HG02588 (cell line): ENCODE measurements at regions not wholly inside any gene's neighbourhood (a gene's known extent, or its start where the extent isn't known, plus 50 kb on each side); places are given as distances from the start of the nearest gene placed in this dataset.
"Not testable (repeated sequence)": the region's sequence is repeated elsewhere in the genome, so short reads cannot be mapped to it uniquely, and the experiment has no call there.

ENCODE experiments used
- ATAC-seq: cut with Tn5 transposase; IDR thresholded peaks from one replicate; pipeline ENCODE4 v1.9.1; 2021; ENCODE audit warnings: mild to moderate bottlenecking, moderate library complexity; ENCODE audit not compliant: unreplicated experiment

DNA sequence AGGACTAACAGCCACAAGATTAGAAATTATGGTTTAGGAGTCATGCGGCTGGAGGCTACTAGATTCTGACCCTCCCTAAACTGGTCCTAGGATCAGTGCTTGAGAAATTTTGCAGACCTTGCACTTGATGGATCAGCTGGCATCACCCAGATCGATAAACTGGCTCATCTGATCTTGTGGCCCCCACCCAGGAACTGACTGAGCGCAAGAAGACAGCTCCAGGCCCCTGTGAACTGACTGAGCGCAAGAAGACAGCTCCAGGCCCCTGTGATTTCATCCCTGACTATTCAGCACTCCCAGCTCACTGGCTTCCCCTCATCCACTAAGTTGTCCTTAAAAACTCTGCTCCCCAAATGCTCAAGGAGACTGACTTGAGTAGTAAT is 67.8 kb downstream of the MRPL36 start:
- ATAC-seq, result not testable (repeated sequence)

DNA sequence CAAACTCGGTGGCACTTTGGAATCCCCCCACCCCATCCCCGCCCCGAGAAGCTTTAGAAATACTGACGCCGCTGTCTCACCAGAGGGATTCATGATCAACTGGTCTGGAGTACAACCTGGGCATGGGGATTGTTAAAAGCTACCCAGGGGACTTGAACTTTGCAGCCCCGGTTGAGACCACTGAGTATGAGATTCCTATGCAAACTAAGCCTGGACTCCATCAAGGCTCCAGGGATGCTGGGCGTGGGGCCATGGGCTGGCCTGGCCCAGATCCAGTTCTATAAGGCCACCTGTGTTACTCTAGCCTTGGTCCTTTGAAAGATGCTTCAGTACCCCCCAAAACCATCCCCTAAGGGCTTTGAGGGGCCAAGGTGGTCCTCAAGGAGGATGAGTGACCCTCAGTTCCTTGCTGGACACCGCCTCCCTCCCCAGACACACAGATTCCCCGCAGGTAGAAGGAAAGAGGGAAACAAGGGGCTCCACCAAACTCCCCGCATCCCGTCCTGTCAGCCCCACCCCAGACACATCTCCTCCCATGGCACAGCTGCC is 68.5 kb downstream of the MRPL36 start:
- no peak for ATAC-seq

DNA sequence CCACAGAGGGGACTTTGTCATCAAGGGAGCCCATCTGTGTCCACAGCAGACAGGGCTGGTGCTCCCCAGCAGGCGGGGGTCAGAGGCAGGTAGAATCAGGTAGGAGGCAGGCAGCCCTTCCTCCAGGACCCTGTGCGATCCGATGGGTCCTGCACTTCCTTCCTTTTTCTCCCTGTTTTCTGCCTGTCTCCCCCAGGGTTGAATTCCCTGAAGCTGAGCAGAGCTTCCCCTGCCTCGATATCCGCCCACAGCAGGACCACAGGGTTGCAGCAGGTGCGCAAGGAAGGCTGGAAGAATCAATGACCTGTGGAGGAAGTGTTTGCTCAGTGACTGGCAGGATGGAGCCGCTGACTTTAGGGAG is 69.2 kb downstream of the MRPL36 start:
- no peak for ATAC-seq

DNA sequence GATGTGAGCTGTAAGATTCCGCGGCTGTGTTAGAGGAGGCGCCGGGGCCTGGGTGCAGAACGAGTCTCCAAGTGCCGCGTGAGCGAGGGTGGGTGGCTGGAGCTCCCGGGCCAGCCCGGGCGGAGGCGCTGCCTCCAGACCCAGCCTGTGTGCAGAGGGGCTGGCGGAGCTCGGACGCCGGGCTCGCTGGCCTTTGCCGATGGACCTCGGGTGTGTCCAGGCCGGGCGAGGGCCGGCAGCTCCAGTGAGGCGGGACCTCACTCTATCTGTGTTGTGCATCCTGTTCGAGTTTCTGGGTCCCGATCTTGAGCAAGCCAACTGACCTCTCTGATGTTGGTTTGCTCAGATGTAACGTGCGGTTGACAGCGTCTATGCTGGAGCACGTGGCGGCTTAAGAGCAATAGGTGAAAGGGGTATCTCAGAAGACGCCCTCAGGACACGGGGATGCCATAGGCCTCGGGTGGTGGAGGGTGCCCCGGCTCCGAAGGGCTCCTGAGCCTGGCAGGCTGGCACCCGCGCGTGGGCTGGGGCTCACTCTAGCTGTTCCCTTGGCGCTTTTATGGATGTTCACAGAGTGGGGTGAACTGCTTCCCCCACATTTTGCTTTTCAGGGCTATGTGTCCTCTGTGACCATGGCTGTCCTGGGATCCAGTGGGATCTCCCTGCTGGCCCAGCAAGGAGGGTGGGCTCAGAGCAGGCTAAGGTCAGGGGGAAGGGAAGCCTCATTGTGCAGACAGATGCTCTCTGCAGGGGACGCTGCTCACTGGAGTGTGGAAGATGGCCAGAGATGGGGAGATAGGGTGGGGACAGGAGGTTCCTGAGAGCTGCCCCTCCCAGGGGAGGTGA is 69.8 kb downstream of the MRPL36 start:
- ATAC-seq, result no peak

DNA sequence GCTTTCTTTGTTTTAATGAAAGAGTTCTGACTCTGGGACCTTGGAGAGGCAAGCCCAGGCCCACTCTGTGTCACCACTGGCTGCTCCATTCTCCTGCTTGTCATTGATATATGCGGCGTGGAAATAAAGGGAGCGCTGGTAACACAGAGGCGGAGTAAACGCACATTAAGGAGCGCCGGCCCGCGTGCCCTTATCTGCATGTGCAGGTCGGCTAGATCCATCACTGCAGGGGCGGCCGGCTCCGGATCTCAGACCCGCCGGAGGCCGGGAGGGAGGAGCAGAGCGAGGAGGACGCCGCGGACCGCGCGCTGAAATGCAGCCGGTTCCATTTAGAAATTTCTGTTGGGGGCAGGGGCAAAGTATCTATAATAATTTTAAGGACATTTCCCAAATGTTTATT is 70.8 kb downstream of the MRPL36 start:
- no peak for ATAC-seq

DNA sequence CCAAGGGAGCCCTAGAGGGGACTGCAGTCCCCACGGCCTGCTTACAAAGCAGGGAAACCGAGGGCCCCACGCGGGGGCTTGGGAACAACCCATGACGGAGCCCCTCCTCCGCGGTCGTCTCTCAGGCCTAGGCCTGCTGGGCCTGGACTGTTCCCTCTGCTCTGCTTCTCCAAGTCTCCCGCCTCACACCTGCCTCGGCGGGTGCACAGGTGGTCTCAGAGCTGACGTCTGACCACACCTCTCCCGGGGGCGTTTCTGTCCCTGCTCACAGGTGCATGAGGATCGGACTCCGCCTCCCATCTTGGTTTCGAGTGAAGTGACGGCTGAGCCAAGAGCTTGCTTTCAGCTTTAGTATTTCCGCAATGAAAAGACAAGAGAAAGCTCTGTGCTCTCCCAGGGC is 72.1 kb downstream of the MRPL36 start:
- no peak for ATAC-seq

DNA sequence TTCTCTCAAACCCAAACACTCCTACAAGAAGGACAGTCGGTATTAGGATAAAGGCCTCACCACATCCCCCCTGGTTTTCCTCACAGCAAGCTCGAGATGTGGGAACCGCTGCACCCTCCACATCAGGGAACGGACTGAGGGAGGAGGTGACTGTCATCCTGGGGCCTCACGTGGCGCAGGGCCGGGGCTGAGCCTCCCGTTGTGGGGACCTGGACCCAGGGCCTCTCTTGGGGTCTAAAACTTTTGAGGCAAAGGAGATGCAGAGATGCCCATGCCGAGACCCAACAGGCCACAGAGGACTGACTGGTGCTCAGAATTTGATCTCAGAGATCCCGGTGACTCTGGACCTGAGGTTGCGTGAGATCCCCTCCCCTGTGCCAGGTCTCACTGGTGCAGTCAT is 72.7 kb downstream of the MRPL36 start:
- ATAC-seq, result no peak

DNA sequence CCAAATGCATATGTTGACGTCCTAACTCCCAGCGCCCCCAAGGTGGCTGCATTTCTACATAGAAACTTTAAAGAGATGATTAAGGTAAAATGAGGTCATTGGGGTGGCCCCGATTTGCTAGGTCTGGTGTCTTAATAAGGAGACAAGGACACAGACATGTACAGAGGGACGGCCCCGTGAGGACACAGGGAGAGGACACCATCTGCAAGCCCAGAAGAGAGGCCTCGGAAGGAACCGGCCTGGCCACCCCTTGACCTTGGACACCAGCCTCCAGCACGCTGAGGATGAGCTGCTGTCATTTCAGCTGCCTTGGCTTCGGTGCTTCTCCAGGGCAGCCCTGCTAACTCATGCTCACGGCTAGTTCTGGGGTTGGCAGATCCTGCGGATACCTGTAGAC is 73.2 kb downstream of the MRPL36 start:
- no peak for ATAC-seq

DNA sequence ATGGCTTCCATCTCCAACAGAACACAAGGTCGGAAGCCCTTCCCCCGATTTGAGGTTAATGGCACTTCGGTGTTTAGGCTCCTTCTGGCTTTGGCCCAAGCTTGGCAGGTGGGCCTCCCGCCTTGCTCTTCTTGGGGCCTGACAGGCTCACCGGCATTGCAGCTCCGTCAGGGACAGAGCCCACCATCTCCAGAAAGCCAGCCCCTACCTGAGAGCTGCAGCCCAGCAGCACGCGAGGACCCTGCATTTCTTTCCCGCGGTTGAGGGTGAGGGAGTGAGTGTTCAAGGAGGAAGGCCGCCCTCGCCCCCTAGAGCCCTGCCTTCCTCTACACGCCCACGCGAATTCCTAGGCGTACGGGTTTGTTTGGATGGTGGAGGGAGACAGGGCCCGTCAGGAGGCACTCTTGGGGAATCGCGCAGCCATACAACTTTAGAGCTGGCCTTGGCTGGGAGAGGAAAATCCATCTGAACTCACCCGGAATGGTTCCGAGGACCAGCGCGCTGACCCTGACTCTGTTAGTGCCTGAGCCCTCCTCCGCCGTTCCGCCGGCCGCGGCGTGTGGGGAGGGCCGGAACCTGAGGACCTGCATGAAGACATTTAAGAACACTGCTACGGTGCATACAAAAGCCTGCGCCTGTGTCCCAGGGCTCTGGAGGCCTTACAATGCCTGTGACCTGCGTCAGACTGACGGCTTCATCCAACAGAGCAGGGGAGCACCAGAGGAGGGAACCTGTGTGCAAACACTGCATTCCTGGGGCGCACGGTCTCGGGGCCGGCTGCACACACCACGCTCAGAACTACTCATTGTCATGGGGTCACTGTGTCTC is 73.8 kb downstream of the MRPL36 start:
- no peak for ATAC-seq

DNA sequence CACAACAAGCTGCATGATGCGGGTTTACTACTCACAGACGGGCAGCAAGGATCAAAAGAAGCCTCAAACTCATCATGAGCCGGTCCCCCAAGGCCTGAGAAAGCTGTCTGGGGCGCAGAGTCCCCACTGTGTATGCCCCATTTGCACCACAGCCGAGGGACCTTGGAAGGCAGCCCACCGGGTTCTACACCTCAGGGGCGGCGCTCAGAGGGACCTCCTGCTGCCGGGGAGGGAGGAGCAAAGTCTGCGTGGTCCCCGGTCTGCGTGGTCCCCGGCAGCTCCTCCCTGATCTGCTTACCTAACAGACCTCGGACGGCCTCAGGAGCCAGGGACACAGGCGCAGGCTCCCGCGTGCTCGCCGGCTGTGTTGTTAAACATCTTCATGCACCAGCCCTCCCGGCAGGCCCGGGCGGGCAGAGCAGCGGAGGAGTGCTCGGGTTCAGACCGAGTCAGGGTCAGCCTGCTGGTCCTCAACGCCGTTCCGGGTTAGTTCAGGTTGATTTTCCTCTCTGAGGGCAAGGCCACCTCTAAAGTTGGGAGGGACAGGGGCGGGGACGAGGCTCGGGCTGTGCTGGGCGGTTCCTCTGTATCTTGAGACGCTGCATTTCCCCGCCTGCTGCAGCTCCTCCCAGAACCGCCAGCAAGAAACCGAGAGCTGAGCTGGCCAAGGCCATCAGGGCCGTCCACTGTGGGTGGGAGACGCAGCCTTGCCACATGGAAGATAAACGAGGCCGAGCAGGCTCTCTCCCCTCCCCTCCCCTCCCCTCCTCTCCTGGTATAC is 74.6 kb downstream of the MRPL36 start:
- ATAC-seq, result no peak

DNA sequence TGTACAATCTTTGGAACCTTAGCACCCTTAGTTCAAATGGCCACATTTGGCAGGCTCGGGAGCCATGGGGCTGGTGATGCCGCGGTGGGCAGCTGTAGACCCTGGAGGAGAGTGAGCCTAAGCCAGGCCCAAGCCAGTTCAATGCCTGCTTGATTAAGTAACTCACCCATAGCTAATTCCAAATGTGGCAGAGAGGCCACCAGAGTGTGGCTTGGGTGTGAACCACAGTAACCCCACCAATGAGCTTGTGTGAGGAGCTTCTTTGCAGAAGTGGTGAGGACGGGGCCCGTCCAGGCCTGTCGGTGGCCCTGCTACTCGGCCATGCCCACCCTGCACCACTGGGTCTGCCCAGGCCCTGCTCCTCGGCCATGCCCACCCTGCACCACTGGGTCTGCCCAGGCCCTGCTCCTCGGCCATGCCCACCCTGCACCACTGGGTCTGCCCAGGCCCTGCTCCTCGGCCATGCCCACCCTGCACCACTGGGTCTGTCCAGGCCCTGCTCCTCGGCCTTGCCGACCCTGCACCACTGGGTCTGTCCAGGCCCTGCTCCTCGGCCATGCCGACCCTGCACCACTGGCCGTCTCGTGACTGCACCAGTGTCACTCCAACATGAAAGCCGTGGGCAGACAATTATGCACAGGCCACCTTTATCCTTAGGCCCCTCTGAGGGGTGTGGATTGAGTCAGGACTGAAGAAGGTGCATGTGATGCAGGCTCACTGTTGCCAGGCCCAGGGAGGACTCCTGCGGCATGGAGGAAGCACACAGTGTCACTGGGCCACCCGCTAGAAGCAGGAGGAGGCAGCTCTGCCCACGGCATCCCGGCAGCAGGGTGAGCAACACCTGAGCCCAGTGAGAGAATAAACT is 75.4 kb downstream of the MRPL36 start:
- ATAC-seq, result no peak

DNA sequence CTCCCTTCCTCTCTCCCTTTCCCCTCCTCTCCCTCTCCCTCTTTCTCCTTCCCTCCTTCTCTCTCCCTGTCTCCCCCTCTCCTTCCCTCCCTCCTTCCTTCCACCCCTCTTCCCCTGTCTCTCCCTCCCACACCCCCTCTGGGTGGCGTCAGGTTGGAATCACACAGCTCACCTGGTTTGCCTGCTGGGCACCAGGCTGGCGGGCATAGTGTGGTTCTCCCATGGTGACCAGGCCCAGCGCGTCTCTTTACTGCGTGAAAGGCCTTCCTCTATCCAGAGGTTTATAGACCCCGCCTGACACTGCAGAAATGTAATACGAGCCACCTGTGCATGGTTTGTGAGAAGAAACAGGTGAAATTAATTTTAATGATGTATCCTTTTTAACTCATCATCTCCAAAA is 76.2 kb downstream of the MRPL36 start:
- ATAC-seq, result no peak

DNA sequence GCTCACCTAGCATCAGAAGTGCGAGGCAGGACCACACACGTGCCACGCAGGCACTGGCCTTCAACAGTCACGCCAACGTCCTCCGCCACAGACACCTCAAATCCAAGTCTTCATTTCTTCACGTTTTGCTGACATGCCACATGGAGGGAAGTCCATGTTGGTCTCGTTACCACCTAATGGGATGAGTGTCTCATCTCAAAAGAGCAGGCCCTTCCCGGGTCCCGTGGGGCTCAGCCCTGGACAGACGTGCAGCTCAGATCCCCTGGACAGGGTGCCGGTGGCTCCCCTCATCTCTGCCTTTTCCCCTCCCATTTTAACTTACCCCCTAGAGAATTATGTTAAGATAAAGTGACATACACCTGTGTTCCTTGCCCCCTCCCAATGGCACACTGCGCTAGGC is 76.8 kb downstream of the MRPL36 start:
- ATAC-seq, result no peak

DNA sequence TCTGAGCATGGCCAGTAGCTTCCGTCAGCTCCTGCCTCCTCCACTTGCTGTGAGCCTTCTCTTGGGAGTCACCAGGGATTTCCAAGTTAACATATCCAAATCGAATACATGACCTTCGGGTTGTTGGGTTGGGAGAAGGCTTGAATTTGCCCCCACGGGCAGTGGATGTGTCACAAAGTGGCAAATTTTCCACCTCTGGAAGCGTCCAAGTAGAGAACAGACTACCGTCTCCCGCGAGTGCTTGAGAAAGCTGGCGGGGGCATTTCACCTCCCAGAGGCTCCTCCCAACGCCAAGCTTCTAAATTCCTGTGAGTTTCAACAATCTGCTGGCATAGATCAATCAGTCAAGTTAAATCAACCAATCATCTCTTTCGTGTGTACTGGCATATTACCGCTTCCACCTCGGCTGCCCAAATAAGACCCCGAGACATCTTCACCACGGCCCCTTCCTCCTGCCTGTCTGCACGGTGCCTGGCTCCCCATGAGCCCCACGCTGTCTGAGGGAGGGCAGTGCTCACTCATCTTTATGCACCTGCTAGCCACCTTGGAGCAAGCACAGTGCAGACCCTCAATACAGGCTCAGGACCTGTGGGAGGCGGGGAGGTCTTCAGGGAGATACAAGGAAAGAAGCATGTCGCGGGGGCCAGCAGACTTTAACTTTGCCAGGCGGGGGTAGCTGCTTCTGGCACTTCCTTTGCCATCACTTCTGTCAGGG is 79.1 kb downstream of the MRPL36 start:
- ATAC-seq, result no peak

DNA sequence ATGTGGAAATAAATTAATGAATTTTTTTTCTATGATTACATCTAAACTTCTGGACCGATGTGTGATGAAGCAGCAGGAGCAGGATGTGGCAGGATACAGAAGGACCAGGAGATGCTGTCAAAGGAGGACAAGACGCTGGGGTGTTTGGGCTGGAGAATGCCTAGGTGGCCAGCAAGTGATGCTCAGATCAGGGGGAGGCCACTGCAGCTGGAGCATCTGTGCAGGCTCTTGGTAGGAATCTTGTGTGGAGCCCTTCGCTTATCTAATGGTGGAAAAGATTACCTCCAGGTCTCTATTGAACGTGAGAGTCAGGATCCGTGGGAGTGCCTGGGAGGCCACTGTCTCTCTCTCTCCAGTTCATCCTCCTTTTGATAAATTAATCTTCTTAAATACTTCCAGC is 79.8 kb downstream of the MRPL36 start:
- ATAC-seq, result no peak

DNA sequence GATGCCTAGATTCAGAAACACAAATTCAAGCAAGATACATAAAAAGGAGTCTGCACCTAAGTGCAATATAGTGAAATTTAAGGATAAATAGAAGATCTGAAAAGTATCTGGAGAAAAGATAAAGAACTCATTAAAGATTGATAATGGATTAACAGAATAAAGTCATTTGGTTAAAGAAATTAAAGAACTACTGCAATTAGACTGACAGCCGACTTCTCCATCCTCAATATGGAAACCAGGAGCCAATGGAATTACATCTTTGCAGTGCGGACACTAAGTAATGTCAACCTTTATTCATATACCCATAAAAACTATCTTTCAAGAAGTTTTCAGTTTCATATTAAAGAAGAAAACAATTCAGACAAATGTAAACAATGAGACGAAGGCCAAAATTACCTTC is 81.0 kb downstream of the MRPL36 start:
- no peak for ATAC-seq

DNA sequence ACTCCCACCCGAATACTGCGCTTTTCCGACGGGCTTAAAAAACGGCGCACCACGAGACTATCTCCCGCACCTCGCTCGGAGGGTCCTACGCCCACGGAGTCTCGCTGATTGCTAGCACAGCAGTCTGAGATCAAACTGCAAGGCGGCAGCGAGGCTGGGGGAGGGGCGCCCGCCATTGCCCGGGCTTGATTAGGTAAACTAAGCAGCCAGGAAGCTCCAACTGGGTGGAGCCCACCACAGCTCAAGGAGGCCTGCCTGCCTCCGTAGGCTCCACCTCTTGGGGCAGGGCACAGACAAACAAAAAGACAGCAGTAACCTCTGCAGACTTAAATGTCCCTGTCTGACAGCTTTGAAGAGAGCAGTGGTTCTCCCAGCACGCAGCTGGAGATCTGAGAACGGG is 89.5 kb downstream of the MRPL36 start:
- ATAC-seq, result not testable (repeated sequence)

DNA sequence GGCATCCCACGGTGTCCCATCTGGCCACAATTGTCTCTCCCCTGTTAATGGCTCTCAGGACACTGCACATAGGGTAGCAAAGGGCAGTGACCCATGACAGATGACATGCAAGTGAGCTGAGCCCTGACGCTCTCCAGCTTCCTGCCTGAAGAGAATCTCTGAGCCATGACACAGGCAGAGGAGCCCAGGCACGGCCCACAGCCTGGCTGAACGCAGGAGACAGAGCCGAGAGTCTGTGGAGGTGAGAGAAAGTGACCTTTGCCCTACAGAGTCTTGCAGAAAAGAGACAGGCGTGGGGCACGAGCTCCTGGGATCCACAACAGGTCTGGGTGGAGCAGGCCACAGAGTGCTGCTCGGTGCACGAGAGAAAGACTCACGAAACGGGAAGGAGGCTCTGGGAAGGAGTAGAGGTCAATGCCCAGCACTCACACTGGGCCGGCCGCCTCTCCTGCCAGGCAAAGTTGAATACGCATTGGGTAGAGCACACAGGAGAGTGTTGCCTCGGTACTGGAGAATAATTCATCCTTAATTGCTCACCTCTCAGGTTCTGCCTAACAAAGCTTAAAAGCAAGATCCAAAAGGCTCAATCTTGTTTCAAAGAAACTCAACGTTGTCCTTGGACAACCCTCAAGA is 90.3 kb downstream of the MRPL36 start:
- no peak for ATAC-seq

DNA sequence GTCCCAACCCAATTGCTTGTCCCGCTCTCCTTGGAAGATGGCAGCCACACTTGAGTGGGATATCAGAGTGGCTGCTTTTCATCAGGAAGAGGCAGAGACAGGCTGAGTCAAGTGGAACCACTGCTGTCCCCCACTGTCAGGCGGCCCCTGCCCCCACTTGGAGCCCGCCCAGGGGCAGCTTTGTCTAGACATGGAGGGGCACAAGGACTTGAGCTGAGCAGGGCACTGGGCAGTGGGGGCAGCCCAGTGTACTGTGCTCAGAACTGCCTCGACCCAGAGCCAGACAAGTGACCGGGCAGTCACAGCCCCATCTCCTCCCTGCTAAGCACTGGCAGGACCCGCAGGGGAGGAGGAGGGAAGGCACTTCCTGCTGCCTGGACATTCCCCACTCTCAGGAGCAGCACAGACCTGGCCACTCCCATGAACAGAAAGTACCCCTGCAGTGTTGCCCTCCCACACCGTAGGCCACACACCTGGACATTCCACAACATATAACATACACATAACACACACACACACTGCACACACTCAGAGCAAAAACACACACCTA is 91.0 kb downstream of the MRPL36 start:
- ATAC-seq, result no peak
